NCI-H2196 treated with DMSO at 0.1 percent for 48 hours (cell line): ENCODE measurements at regions not wholly inside any gene's neighbourhood (a gene's known extent, or its start where the extent isn't known, plus 50 kb on each side); places are given as distances from the start of the nearest gene placed in this dataset.

Experiments used
- DNase-seq: peaks from one replicate; lab custom pipeline; 2025; ENCODE audit not compliant: unreplicated experiment; lab: John Stamatoyannopoulos, UW

- no peak for DNase-seq
Observed at GRCh38 chr11:95556011-95556341, 233.6 kb downstream of the FAM76B start.

DNA sequence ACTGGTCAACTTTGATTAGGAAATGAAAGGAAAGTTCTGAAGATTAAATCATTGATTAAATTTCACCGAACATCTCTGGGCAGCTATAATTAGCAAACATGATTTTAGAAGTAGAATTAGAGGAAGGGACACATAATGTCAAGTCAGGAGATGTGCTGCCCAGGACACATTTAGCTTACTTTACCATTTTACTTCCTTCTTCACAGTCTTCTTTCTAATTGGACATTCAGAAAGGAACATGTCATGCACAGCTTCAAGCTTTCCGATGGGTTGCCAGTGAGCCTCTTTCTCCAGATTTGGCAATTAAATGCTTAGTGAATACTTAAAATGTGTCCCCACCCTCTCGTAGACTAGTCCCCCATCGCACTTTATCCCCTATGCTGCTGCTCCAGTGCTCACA, 234.7 kb downstream of the FAM76B start:
- DNase-seq, result no peak

GRCh38 chr11:95549301-95549700, 240.3 kb downstream of the FAM76B start:
- no peak for DNase-seq

- DNase-seq, result no peak
Observed at GRCh38 chr11:95548416-95548815, 241.2 kb downstream of the FAM76B start.

DNA sequence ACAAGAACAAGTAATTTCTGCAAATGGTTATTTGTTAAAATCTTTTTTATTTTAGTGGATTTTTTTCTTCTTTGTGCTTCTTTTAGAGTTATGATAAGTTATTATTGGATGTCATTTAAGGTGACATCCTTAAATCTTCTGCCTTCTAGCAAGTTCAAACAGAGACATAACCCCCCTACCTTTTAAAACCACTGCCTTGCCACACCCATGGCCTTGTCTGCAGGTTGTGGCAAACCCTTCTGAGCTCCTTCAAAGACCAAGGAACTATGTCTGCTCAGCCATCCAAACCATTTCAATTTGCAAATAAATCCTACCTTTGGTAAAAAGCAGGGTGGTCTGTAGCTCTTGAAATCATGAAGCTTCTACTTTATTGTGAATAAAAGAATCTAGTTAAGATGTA, 241.6 kb downstream of the FAM76B start:
- no peak for DNase-seq

GRCh38 chr11:95547186-95547585, 242.4 kb downstream of the FAM76B start:
- DNase-seq, result no peak

DNA sequence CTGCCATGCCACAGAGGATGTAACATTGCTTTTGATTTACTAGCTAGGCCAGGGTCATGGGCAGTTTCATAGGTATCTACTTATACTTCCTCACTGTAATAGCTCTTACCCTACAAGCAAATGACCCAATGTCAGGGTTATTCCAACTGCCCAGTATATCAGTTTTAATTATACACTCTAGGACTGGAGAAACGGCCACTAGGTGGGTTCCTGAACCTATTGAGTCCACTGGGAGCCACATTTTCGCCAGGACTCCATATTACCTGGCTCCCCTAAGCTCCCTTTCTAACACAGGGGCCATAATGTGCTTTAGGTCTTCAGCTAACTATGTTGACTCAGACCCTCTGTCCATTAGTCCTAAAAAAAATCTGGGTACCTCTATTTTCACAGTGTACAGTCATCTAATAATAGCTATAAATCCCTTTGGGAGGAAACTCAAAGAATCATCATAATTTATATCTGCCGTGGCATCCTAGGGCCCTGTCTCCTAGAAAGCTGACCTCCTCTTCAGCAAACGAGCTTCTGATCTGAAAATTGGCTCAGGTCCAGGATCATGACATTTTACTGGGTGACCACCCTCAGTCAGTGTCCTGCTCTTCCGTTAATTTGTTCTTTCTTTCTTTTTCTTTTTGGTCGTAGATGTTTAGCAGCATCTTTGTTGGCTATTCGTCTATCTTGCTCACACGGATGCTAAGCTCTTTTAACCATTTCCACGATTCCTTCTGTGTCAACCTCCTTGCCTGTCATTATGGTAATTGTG, 244.3 kb downstream of the FAM76B start:
- no peak for DNase-seq

GRCh38 chr11:95544095-95544856, 245.3 kb downstream of the FAM76B start:
- DNase-seq, result no peak

- DNase-seq, result no peak
Observed at GRCh38 chr11:95542868-95543551, 246.6 kb downstream of the FAM76B start.

DNA sequence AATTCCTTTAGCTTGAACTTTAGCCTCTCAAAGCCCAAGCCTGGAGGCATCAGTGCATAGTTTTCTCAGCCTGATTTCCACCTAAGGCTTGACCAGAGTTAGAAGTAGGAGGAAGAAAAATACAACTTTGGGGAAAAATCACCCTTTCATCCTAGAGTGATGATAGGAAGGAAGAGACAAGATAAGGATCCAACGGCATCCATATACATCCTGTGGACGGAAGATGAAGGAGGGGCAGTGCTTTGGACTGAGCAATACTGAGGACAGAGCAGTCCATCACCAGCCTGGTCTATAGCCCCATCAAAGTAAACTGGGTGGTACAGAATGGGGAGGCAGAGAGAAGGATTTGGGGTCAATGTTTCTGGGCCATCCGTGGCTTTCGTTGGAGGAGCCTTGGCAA, 247.9 kb downstream of the FAM76B start:
- DNase-seq, result no peak

- no peak for DNase-seq
Observed at GRCh38 chr11:95536047-95536690, 253.4 kb downstream of the FAM76B start.

GRCh38 chr11:95534809-95535208, 254.8 kb downstream of the FAM76B start:
- DNase-seq, result no peak

DNA sequence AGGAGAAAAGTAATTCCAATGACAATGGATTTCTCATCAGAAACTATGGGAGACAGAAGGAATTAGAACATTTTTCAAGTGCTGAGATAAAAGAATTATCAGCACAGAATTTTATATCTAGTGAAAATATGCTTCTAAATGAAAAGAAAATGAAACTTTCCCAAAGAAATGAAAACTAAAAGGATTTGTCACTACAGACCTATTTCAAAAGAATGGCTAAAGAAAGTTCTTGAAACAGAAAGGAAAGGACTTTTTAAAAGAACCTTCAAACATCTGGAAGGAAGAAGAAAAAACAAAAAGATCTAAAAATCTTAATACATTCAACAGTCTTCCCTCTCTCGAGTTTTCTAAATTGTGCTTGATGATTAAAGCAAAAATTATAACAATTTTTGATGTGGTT, 255.4 kb downstream of the FAM76B start:
- DNase-seq, result no peak

- no peak for DNase-seq
Observed at GRCh38 chr11:95531116-95531515, 258.5 kb downstream of the FAM76B start.

DNA sequence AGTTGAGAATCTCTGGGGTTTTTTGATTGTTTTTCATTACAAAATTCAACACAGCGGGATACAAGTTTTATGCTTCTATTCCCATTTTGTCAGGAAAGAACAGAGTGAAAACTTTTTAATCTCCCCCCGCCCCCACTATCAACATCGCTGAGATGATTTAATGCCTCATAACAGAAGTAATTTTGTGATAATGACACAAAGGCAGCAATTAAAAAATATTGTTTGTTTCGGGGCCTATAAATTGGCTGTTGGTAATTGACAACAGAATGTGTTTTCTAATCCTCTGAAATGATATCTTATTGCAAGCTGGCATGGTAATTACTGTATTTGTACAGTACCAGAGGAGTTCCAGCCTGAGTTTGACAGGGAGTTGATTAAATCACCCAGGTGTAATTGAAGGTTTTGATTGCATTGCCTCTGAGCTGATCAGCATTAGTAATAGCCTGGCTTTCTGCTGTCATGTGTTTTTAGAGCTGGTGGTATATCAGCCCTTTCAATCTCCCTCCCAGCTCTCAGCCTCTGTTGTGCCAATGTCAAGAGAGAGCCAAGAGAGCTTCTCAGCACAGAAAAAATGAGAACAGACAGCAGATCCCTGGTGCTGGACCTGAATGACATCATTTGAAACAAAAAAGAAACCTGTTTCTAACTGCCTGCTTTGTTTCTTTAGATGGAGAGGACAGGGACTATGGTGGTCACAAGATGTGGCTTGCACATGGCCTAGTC, 265.1 kb downstream of the FAM76B start:
- no peak for DNase-seq

DNA sequence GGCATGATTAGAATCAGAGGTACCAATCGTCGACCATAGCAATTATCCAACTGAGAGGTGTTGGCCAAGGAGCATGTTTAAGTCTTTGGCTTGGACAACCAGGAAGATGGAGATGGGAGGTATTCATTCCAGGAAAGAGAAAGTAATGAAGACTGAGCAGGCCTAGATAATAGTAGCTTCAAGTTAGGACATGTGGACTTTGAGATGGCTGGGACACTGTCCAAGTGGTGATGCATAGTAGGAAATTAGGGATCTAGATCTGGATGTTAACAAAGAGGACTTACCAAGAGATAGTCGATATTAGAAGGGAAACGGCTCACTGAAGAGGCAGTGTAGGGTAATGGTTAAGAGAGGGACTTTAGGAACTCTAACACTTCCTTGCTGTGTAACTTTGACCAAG, 266.7 kb downstream of the FAM76B start:
- no peak for DNase-seq

DNA sequence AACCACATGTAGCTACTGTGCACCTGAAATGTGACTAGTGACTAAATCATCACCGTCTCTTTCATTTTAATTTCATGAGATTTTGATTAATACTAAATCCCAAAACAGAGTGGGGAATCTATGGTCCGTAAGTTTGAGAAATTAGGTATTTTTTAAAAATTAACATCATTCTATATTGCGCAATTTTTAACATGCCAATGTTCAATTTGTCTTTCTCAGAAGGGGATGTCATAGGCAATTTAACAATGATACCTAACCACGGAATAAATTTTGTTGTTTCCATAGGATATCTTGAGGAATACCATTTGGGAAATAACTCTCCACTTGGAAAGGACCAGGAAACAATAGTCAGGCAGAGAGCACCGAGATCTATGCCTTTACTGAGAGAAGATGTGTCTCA, 267.7 kb downstream of the FAM76B start:
- DNase-seq, result no peak

DNA sequence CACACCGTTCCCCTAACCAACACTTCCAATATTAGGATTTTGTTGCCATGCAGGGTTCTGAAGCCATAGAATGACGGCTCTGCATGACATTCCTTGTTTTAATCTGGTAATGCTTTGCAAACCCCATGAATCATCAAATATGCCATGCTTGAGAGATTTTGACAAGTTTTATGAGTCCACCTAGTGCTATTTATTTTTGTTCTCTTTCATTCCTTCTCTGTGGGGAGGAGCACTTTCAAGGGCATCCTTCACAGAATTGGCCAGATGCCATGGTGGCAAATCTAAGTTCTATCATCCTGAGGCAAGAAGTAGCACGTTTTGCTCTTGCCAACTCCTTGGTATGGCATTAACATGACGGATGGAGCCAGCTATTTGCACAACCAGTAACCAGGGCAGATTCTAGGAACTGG, 268.4 kb downstream of the FAM76B start:
- DNase-seq, result no peak

- DNase-seq, result no peak
Observed at GRCh38 chr11:95520369-95521132, 269.0 kb downstream of the FAM76B start.

DNA sequence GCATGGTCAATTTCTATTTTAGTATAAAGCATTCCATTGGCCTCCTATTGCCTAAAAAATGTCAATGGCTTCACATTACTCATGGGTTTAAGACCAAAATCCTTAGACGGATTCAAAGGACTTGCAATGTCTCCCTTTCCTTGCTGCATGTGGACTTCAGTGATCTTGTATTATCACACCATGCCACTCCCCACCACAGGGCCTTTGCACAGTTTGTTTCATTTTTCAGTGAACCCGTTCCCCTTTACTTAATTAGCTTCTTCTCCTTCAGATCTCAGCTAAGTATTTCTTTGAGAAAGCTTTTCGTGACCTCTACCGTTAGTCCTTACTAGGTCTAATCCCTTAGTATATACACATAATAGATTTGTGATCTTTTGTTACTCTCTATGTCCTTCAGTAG, 269.7 kb downstream of the FAM76B start:
- DNase-seq, result no peak
